ENCODE measurements at regions not wholly inside any gene's neighbourhood (a gene's known extent, or its start where the extent isn't known, plus 50 kb on each side); places are given as distances from the start of the nearest gene placed in this dataset.

DNA sequence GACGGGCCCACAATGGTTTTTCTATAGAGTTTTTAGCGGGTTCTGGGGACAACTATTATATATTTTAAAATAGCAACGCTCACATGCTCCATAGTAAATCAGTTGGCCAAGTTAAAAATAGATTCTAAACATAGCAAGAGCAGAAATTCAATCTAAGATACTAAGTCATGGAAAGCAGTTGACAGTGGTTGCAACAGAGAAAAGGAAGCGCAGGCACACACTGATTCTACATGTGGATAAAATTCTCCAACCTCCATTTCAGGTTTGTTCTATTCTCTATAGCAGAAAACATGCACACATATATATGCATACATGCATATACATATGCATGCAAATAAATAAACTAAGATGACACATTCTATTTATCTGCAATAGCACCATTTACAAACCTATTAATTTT, 89.6 kb upstream of the HNRNPU start:
- TF ChIP-seq, protein P1, sequence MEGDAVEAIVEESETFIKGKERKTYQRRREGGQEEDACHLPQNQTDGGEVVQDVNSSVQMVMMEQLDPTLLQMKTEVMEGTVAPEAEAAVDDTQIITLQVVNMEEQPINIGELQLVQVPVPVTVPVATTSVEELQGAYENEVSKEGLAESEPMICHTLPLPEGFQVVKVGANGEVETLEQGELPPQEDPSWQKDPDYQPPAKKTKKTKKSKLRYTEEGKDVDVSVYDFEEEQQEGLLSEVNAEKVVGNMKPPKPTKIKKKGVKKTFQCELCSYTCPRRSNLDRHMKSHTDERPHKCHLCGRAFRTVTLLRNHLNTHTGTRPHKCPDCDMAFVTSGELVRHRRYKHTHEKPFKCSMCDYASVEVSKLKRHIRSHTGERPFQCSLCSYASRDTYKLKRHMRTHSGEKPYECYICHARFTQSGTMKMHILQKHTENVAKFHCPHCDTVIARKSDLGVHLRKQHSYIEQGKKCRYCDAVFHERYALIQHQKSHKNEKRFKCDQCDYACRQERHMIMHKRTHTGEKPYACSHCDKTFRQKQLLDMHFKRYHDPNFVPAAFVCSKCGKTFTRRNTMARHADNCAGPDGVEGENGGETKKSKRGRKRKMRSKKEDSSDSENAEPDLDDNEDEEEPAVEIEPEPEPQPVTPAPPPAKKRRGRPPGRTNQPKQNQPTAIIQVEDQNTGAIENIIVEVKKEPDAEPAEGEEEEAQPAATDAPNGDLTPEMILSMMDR (IDR thresholded peaks at IDR 0.05): no peak
- no peak for TF ChIP-seq POLR2A (IDR thresholded peaks at IDR 0.05)
